ENCODE measurements at regions not wholly inside any gene's neighbourhood (a gene's known extent, or its start where the extent isn't known, plus 50 kb on each side); places are given as distances from the start of the nearest gene placed in this dataset.
A peak's percentile ranks its signal among the peaks of the same experiment; 100 is the strongest.

DNA sequence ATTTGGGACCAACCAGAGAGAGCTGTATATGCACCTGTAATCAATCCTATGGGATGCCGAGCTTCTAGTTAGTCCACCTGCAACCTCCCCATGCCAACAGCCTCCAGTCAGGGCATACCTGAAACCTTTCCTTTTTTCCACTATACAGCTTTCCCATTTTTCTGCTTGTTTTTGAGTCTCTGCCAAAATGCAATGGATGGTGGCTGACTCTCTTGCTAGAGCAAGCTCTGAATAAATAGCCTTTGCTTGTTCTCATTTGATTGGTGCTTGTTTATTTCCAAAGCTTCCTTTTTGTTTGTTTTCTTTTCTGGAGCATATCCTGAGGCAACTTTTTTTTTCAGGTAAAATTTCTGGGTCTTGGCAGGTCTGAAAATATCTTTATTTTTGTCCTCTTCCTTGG is 58.0 kb upstream of the PLET1 start (continued):
- TF ChIP-seq, protein P1, sequence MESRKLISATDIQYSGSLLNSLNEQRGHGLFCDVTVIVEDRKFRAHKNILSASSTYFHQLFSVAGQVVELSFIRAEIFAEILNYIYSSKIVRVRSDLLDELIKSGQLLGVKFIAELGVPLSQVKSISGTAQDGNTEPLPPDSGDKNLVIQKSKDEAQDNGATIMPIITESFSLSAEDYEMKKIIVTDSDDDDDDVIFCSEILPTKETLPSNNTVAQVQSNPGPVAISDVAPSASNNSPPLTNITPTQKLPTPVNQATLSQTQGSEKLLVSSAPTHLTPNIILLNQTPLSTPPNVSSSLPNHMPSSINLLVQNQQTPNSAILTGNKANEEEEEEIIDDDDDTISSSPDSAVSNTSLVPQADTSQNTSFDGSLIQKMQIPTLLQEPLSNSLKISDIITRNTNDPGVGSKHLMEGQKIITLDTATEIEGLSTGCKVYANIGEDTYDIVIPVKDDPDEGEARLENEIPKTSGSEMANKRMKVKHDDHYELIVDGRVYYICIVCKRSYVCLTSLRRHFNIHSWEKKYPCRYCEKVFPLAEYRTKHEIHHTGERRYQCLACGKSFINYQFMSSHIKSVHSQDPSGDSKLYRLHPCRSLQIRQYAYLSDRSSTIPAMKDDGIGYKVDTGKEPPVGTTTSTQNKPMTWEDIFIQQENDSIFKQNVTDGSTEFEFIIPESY (IDR thresholded peaks at IDR 0.05): no peak
- peak; percentile 20 for TF ChIP-seq FOXA1 (IDR thresholded peaks at IDR 0.05)

DNA sequence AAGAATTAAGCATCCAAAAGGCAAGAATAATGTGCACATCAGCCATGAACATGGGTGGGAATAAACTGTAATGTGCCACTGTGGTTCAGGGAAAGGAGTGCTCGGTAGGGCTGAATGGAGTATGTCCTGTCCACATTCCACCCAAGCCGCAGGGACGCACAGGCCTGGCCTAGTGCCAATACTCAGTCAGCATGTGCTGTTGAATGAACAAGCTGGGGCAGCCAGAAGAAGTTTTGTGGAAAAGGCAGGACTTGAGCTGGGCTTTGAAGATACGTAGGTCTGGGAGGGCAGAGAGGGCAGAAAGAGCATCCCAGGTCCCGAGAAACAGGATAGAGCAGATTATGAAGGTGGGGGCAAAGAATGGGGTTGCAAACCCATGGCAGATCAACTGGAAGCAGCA is 60.0 kb upstream of the PLET1 start:
- DNase-seq (ENCODE audit: low spot score): no peak
- H3K4me1 ChIP-seq (ENCODE audit: control insufficient read depth in 4 of 4, insufficient read depth in 4 of 4, low read length in 3 of 4): peaks cover 5 to 34% (median 15%) of the 10 kb centered on the region in 4 donors
- TF ChIP-seq, protein P2, sequence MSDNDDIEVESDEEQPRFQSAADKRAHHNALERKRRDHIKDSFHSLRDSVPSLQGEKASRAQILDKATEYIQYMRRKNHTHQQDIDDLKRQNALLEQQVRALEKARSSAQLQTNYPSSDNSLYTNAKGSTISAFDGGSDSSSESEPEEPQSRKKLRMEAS (IDR thresholded peaks at IDR 0.05): peak; percentile 33
- no peak for TF ChIP-seq SP1 (IDR thresholded peaks at IDR 0.05)
- TF ChIP-seq RAD21 (IDR thresholded peaks at IDR 0.05): peak in 1 of 2 donors; percentile 6
- no peaks in the 10 kb centered on the region for H3K36me3 ChIP-seq (ENCODE audit: control insufficient read depth in 4 of 4, insufficient read depth in 3 of 4, low read depth in 1 of 4, low read length in 3 of 4)
- H3K27ac ChIP-seq (ENCODE audit: low read depth in 1 of 2, low read length in 2 of 2): peak overlapping the region; percentile 74 to 99
- H3K9me3 ChIP-seq (ENCODE audit: control insufficient read depth in 4 of 4, low read length in 3 of 4): no peaks in the 10 kb centered on the region
- no peak overlapping the region for H3K4me3 ChIP-seq (ENCODE audit: low read depth in 1 of 3, low read length in 3 of 3)
- 45% methylated on average over 5 of the region's 5 CpGs for WGBS
- H3K27me3 ChIP-seq (ENCODE audit: control insufficient read depth in 4 of 4, insufficient read depth in 4 of 4, low read length in 3 of 4): no peaks in the 10 kb centered on the region
- peak overlapping the region in 1 of 2 donors; percentile 64 for H3K9ac ChIP-seq (ENCODE audit: low read depth in 1 of 2, low read length in 2 of 2)

- peak overlapping the region; percentile 74 to 99 for H3K27ac ChIP-seq (ENCODE audit: low read depth in 1 of 2, low read length in 2 of 2)
- TF ChIP-seq, protein P1 (IDR thresholded peaks at IDR 0.05): peak; percentile 75
- TF ChIP-seq, protein P2 (IDR thresholded peaks at IDR 0.05): peak; percentile 79
- TF ChIP-seq FOXA2 (IDR thresholded peaks at IDR 0.05) (peak; percentile 56), HNF4A (conservative IDR thresholded peaks at IDR 0.05) (peak; percentile 44 to 76), NR2F2 (IDR thresholded peaks at IDR 0.05) (no peak), RAD21 (IDR thresholded peaks at IDR 0.05) (peak; percentile 26 to 55), JUND (IDR thresholded peaks at IDR 0.05) (peak; percentile 90 to 94), YY1 (IDR thresholded peaks at IDR 0.05) (peak; percentile 89), ATF3 (IDR thresholded peaks at IDR 0.05) (peak; percentile 88), FOXA1 (IDR thresholded peaks at IDR 0.05) (no peak), RXRA (IDR thresholded peaks at IDR 0.05) (peak; percentile 89 to 94), HNF4G (IDR thresholded peaks at IDR 0.05) (no peak), TAF1 (conservative IDR thresholded peaks at IDR 0.05) (peak; percentile 47), GABPA (IDR thresholded peaks at IDR 0.05 in 1 of 2, conservative IDR thresholded peaks at IDR 0.05 in 1 of 2) (peak in 1 of 2 donors; percentile 58), SP1 (IDR thresholded peaks at IDR 0.05) (peak; percentile 91), EGR1 (IDR thresholded peaks at IDR 0.05; ENCODE audit: low read depth in 2 of 2) (peak in 1 of 2 donors; percentile 76)
- TF ChIP-seq, protein P3, sequence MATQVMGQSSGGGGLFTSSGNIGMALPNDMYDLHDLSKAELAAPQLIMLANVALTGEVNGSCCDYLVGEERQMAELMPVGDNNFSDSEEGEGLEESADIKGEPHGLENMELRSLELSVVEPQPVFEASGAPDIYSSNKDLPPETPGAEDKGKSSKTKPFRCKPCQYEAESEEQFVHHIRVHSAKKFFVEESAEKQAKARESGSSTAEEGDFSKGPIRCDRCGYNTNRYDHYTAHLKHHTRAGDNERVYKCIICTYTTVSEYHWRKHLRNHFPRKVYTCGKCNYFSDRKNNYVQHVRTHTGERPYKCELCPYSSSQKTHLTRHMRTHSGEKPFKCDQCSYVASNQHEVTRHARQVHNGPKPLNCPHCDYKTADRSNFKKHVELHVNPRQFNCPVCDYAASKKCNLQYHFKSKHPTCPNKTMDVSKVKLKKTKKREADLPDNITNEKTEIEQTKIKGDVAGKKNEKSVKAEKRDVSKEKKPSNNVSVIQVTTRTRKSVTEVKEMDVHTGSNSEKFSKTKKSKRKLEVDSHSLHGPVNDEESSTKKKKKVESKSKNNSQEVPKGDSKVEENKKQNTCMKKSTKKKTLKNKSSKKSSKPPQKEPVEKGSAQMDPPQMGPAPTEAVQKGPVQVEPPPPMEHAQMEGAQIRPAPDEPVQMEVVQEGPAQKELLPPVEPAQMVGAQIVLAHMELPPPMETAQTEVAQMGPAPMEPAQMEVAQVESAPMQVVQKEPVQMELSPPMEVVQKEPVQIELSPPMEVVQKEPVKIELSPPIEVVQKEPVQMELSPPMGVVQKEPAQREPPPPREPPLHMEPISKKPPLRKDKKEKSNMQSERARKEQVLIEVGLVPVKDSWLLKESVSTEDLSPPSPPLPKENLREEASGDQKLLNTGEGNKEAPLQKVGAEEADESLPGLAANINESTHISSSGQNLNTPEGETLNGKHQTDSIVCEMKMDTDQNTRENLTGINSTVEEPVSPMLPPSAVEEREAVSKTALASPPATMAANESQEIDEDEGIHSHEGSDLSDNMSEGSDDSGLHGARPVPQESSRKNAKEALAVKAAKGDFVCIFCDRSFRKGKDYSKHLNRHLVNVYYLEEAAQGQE (IDR thresholded peaks at IDR 0.05): peak; percentile 45
- TF ChIP-seq, protein P4, sequence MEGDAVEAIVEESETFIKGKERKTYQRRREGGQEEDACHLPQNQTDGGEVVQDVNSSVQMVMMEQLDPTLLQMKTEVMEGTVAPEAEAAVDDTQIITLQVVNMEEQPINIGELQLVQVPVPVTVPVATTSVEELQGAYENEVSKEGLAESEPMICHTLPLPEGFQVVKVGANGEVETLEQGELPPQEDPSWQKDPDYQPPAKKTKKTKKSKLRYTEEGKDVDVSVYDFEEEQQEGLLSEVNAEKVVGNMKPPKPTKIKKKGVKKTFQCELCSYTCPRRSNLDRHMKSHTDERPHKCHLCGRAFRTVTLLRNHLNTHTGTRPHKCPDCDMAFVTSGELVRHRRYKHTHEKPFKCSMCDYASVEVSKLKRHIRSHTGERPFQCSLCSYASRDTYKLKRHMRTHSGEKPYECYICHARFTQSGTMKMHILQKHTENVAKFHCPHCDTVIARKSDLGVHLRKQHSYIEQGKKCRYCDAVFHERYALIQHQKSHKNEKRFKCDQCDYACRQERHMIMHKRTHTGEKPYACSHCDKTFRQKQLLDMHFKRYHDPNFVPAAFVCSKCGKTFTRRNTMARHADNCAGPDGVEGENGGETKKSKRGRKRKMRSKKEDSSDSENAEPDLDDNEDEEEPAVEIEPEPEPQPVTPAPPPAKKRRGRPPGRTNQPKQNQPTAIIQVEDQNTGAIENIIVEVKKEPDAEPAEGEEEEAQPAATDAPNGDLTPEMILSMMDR (IDR thresholded peaks at IDR 0.05; ENCODE audit: low read depth, low read length, missing input control): no peak
- no peaks in the 10 kb centered on the region for H3K9me3 ChIP-seq (ENCODE audit: control insufficient read depth in 4 of 4, low read length in 3 of 4)
- H3K9ac ChIP-seq (ENCODE audit: low read depth in 1 of 2, low read length in 2 of 2): peak overlapping the region in 1 of 2 donors; percentile 64
- 17% methylated on average over 8 of the region's 8 CpGs for WGBS
- H3K4me1 ChIP-seq (ENCODE audit: control insufficient read depth in 4 of 4, insufficient read depth in 4 of 4, low read length in 3 of 4): peaks cover 5 to 34% (median 15%) of the 10 kb centered on the region in 4 donors
- H3K36me3 ChIP-seq (ENCODE audit: control insufficient read depth in 4 of 4, insufficient read depth in 3 of 4, low read depth in 1 of 4, low read length in 3 of 4): no peaks in the 10 kb centered on the region
- peak; percentile 38 for DNase-seq (ENCODE audit: low spot score)
- no peak overlapping the region for H3K4me3 ChIP-seq (ENCODE audit: low read depth in 1 of 3, low read length in 3 of 3)
- no peaks in the 10 kb centered on the region for H3K27me3 ChIP-seq (ENCODE audit: control insufficient read depth in 4 of 4, insufficient read depth in 4 of 4, low read length in 3 of 4)
Observed at GRCh38 chr11:112321501-112322172, 61.0 kb upstream of the PLET1 start.

Measured in liver (tissue), 8 donors.